ENCODE measurements at regions not wholly inside any gene's neighbourhood (a gene's known extent, or its start where the extent isn't known, plus 50 kb on each side); places are given as distances from the start of the nearest gene placed in this dataset.

GRCh38 chr5:174549254-174549653 lies 175.1 kb upstream of the MSX2 start:
- no peak for DNase-seq (ENCODE audit: low read depth, low spot score)
- Mint-ChIP-seq H3K9me3 (no peaks in the 10 kb centered on the region), H3K27ac (ENCODE audit: unreplicated experiment) (no peak overlapping the region), H3K4me1 (no peaks in the 10 kb centered on the region), H3K27me3 (ENCODE audit: low read depth) (no peaks in the 10 kb centered on the region), H3K4me3 (no peak overlapping the region), H3K36me3 (ENCODE audit: low read depth) (no peaks in the 10 kb centered on the region)
- no peak for TF ChIP-seq CTCF (conservative IDR thresholded peaks at IDR 0.05)

GRCh38 chr5:174550026-174550425 lies 174.4 kb upstream of the MSX2 start:
- H3K27ac Mint-ChIP-seq (ENCODE audit: unreplicated experiment) = no peak overlapping the region
- no peak overlapping the region for H3K4me3 Mint-ChIP-seq
- no peaks in the 10 kb centered on the region for H3K27me3 Mint-ChIP-seq (ENCODE audit: low read depth)
- DNase-seq (ENCODE audit: low read depth, low spot score) = no peak
- no peaks in the 10 kb centered on the region for H3K36me3 Mint-ChIP-seq (ENCODE audit: low read depth)
- H3K4me1 Mint-ChIP-seq = no peaks in the 10 kb centered on the region
- H3K9me3 Mint-ChIP-seq = no peaks in the 10 kb centered on the region
- no peak for TF ChIP-seq CTCF (conservative IDR thresholded peaks at IDR 0.05)

- Mint-ChIP-seq H3K36me3 (ENCODE audit: low read depth) (no peaks in the 10 kb centered on the region), H3K9me3 (peaks cover 2% of the 10 kb centered on the region), H3K4me3 (no peak overlapping the region), H3K4me1 (no peaks in the 10 kb centered on the region), H3K27ac (ENCODE audit: unreplicated experiment) (no peak overlapping the region), H3K27me3 (ENCODE audit: low read depth) (no peaks in the 10 kb centered on the region)
- TF ChIP-seq CTCF (conservative IDR thresholded peaks at IDR 0.05) = no peak
- no peak for DNase-seq (ENCODE audit: low read depth, low spot score)
Measured at GRCh38 chr5:174552428-174552827, 172.0 kb upstream of the MSX2 start.

- Mint-ChIP-seq H3K4me3 (no peak overlapping the region), H3K36me3 (ENCODE audit: low read depth) (no peaks in the 10 kb centered on the region), H3K27me3 (ENCODE audit: low read depth) (no peaks in the 10 kb centered on the region), H3K4me1 (no peaks in the 10 kb centered on the region), H3K27ac (ENCODE audit: unreplicated experiment) (no peak overlapping the region), H3K9me3 (peaks cover 2% of the 10 kb centered on the region)
- no peak for TF ChIP-seq CTCF (conservative IDR thresholded peaks at IDR 0.05)
- no peak for DNase-seq (ENCODE audit: low read depth, low spot score)
Measured at GRCh38 chr5:174553556-174553955, 170.8 kb upstream of the MSX2 start.

GRCh38 chr5:174555726-174556125 lies 168.7 kb upstream of the MSX2 start:
- Mint-ChIP-seq H3K4me3 (no peak overlapping the region), H3K27me3 (ENCODE audit: low read depth) (peaks cover 6% of the 10 kb centered on the region), H3K4me1 (no peaks in the 10 kb centered on the region), H3K27ac (ENCODE audit: unreplicated experiment) (no peak overlapping the region), H3K9me3 (peaks cover 2% of the 10 kb centered on the region), H3K36me3 (ENCODE audit: low read depth) (no peaks in the 10 kb centered on the region)
- DNase-seq (ENCODE audit: low read depth, low spot score) = no peak
- no peak for TF ChIP-seq CTCF (conservative IDR thresholded peaks at IDR 0.05)

- no peaks in the 10 kb centered on the region for H3K4me1 Mint-ChIP-seq
- no peak for DNase-seq (ENCODE audit: low read depth, low spot score)
Measured at GRCh38 chr5:174556756-174557155, 167.6 kb upstream of the MSX2 start.

More at GRCh38 chr5:174556756-174557155, 167.6 kb upstream of the MSX2 start:
- H3K9me3 Mint-ChIP-seq = peaks cover 2% of the 10 kb centered on the region
- TF ChIP-seq CTCF (conservative IDR thresholded peaks at IDR 0.05) = no peak
- H3K27ac Mint-ChIP-seq (ENCODE audit: unreplicated experiment) = no peak overlapping the region
- no peak overlapping the region for H3K4me3 Mint-ChIP-seq
- H3K27me3 Mint-ChIP-seq (ENCODE audit: low read depth) = peaks cover 12% of the 10 kb centered on the region
- H3K36me3 Mint-ChIP-seq (ENCODE audit: low read depth) = no peaks in the 10 kb centered on the region
